ENCODE measurements at regions not wholly inside any gene's neighbourhood (a gene's known extent, or its start where the extent isn't known, plus 50 kb on each side); places are given as distances from the start of the nearest gene placed in this dataset.

DNA sequence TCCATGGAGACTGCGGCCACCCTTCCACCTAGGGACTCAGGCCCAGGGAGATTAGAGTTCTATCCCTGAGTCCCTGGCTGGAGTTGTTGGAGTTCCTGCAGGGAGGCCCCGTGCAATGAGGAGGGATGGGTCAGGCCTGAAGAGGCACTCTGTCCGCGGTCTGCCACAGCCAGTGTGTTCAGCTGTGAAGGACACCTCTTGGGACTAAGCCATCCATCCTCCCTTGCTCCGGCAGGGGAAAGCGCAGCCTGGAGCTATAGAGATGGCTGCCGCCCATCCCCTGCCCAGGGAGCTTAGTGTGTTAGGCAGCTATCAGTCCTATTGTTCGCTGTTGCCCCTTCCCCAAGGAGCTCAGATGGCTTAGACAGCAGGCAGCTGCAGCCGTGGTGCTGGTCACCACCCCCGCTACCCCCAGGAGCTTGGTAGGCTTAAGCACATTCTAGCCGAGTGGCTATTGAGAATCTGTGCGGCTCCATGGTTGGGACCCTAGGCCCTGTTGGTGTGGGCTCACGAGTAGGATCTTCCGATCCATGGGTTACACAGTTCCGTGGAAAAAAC lies 141.3 kb downstream of the CYB561 start:
- DNase-seq (ENCODE audit: low read depth): no peak
- Histone ChIP-seq H3K36me3 (ENCODE audit: control insufficient read depth, insufficient read depth, low read length) (no peaks in the 10 kb centered on the region), H3K27me3 (ENCODE audit: control insufficient read depth, insufficient read depth, low read length) (no peaks in the 10 kb centered on the region), H3K4me3 (ENCODE audit: low read depth, low read length) (no peak overlapping the region)
- TF ChIP-seq CTCF (IDR thresholded peaks at IDR 0.05; ENCODE audit: insufficient read depth, low read length, poor library complexity, severe bottlenecking): no peak

- no peak for TF ChIP-seq CTCF (IDR thresholded peaks at IDR 0.05; ENCODE audit: insufficient read depth, low read length, poor library complexity, severe bottlenecking)
- DNase-seq (ENCODE audit: low read depth): no peak
- Histone ChIP-seq H3K4me3 (ENCODE audit: low read depth, low read length) (no peak overlapping the region), H3K36me3 (ENCODE audit: control insufficient read depth, insufficient read depth, low read length) (no peaks in the 10 kb centered on the region), H3K27me3 (ENCODE audit: control insufficient read depth, insufficient read depth, low read length) (no peaks in the 10 kb centered on the region)
Observed at GRCh38 chr17:63305857-63306256, 140.2 kb downstream of the CYB561 start.

GRCh38 chr17:63306855-63307254 lies 139.3 kb downstream of the CYB561 start:
- no peak for TF ChIP-seq CTCF (IDR thresholded peaks at IDR 0.05; ENCODE audit: insufficient read depth, low read length, poor library complexity, severe bottlenecking)
- DNase-seq (ENCODE audit: low read depth): no peak
- Histone ChIP-seq H3K27me3 (ENCODE audit: control insufficient read depth, insufficient read depth, low read length) (no peaks in the 10 kb centered on the region), H3K4me3 (ENCODE audit: low read depth, low read length) (no peak overlapping the region), H3K36me3 (ENCODE audit: control insufficient read depth, insufficient read depth, low read length) (no peaks in the 10 kb centered on the region)

DNA sequence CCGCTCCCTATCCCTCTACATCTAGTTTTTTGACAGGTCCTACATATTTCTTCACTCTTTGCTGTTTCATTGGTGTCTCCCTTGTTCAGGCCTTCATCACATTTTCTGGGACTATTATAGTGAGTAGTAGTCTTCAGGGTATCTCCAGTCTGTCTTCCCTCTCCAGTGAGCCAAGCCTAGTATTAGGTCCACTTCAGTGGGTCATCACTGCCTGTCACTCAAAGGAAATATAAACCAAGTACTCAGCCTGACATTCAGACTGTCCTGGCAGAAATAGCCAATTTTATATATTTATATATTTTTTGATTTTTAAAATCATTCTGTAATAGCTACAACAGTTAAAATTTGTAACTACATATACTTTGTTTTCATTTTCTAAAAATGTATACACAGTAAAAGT lies 137.8 kb downstream of the CYB561 start:
- TF ChIP-seq CTCF (IDR thresholded peaks at IDR 0.05; ENCODE audit: insufficient read depth, low read length, poor library complexity, severe bottlenecking): no peak
- Histone ChIP-seq H3K27me3 (ENCODE audit: control insufficient read depth, insufficient read depth, low read length) (no peaks in the 10 kb centered on the region), H3K4me3 (ENCODE audit: low read depth, low read length) (no peak overlapping the region), H3K36me3 (ENCODE audit: control insufficient read depth, insufficient read depth, low read length) (no peaks in the 10 kb centered on the region)
- no peak for DNase-seq (ENCODE audit: low read depth)

DNA sequence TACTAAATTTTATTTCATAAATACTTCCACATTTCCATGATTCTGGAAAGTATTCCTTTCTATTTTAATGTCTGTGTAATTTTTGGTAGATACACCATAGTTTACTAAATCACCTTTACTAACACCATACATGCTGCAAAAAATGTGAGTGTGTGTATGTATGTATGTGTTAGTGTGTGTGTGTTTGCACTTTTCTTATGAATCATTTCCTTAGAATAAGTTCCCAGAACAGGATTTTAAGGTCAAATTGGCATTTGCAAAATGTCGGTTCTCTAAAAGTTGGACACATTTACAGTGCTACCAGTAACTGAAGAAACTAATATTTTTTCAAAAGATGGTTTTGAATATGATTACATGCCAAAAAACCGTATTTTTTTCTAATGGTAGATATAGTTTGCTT lies 137.1 kb downstream of the CYB561 start:
- H3K36me3 ChIP-seq (ENCODE audit: control insufficient read depth, insufficient read depth, low read length): no peaks in the 10 kb centered on the region
- no peaks in the 10 kb centered on the region for H3K27me3 ChIP-seq (ENCODE audit: control insufficient read depth, insufficient read depth, low read length)
- no peak for TF ChIP-seq CTCF (IDR thresholded peaks at IDR 0.05; ENCODE audit: insufficient read depth, low read length, poor library complexity, severe bottlenecking)
- no peak overlapping the region for H3K4me3 ChIP-seq (ENCODE audit: low read depth, low read length)
- no peak for DNase-seq (ENCODE audit: low read depth)

- H3K36me3 ChIP-seq (ENCODE audit: control insufficient read depth, insufficient read depth, low read length): no peaks in the 10 kb centered on the region
- TF ChIP-seq CTCF (IDR thresholded peaks at IDR 0.05; ENCODE audit: insufficient read depth, low read length, poor library complexity, severe bottlenecking): no peak
- H3K4me3 ChIP-seq (ENCODE audit: low read depth, low read length): no peak overlapping the region
- H3K27me3 ChIP-seq (ENCODE audit: control insufficient read depth, insufficient read depth, low read length): no peaks in the 10 kb centered on the region
- no peak for DNase-seq (ENCODE audit: low read depth)
Observed at GRCh38 chr17:63311416-63311937, 134.6 kb downstream of the CYB561 start.

All from kidney epithelial cell (primary cell).